Mononuclear cell (primary cell): ENCODE measurements at regions not wholly inside any gene's neighbourhood (a gene's known extent, or its start where the extent isn't known, plus 50 kb on each side); places are given as distances from the start of the nearest gene placed in this dataset.
"Not testable (repeated sequence)": the region's sequence is repeated elsewhere in the genome, so short reads cannot be mapped to it uniquely, and the experiment has no call there.

Experiments
- H3K27me3 ChIP-seq: 2 replicates; pipeline ENCODE4 v1.6.0; 2011; ENCODE audit warnings: low read length, control low read depth; ENCODE audit not compliant: insufficient read depth
- H3K4me1 ChIP-seq: 2 replicates; pipeline ENCODE4 v1.5.1; 2011; ENCODE audit warnings: mild to moderate bottlenecking, low read length, control low read depth; ENCODE audit not compliant: insufficient read depth
- H3K4me3 ChIP-seq: 2 replicates; pipeline ENCODE4 v1.5.1; 2011; ENCODE audit warnings: mild to moderate bottlenecking, low read length, moderate library complexity
- H3K9me3 ChIP-seq: 2 replicates; pipeline ENCODE4 v1.5.1; 2011; ENCODE audit warnings: low read depth, mild to moderate bottlenecking, control low read depth, low read length

DNA sequence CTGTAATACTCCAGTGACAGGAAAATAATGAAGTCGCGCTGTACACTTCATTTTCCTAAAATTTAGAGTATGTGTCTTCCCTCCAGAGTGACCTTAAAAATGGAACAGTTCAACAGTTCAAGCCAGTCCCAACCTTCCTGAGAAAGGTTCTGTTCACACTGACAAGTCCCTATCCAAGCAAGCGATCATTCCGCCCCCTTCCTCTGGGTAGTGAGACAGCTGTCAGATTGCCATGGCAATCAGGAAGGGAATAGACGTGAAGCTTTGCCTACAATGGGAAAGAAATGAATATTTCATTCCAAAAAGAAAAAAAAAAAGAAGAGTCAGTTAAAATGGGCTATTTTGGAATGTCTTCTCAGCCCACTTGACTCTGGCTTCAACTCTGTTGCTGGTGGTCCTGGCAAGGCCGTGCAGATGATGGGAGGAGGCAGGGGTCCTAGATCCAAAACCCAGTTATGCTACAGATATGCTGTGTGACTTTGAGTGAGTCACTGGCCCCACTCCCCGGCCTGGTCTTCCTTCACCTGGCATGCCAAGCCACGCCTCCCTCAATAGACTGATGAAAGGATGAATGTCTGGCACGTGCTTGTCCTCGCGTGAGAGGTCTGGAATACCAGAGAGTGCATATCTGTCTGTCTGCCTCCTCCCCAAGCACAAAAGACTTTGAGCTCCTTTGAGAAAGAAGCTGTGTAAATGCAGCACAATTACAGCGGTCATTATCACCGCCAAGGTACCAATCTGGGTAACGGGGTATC, 165.8 kb upstream of the WWC1 start:
- peaks cover 13% of the 10 kb centered on the region for H3K4me1 ChIP-seq
- H3K4me3 ChIP-seq = no peak overlapping the region
- no peaks in the 10 kb centered on the region for H3K27me3 ChIP-seq
- H3K9me3 ChIP-seq = no peaks in the 10 kb centered on the region

DNA sequence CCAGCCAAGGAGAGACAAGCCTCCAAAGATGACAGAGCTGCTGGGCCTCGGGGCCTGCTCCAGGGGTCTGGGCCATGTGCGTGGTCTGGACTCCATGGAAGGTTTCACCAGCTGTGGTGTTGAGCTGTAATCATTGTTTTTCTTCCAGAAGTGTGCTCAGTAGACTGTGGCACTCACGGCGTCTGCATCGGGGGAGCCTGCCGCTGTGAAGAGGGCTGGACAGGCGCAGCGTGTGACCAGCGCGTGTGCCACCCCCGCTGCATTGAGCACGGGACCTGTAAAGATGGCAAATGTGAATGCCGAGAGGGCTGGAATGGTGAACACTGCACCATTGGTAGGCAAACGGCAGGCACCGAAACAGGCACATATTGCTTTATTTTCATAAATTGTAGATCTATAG, 164.8 kb upstream of the WWC1 start:
- Histone ChIP-seq H3K4me3 (no peak overlapping the region), H3K9me3 (no peaks in the 10 kb centered on the region), H3K27me3 (no peaks in the 10 kb centered on the region), H3K4me1 (peaks cover 13% of the 10 kb centered on the region)

DNA sequence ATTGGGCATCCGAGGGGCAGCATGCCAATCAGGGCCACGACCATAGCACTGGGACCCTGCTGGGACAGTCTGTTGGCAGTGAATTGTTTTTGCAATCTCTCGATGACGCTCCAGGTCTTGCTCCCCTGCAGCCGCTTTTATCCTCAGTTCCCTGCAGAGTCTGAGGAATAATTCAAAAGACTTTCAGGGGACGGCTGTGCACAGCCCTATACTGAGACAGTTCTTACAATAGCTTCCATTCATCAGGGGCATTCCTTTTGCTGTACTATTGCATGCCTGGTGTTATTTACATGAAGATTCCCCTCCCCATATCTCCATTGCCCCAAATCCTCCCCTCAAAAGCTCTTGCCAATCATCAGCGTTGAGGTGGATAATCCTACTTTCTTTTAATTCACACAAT, 163.3 kb upstream of the WWC1 start:
- Histone ChIP-seq H3K4me1 (peaks cover 13% of the 10 kb centered on the region), H3K27me3 (no peaks in the 10 kb centered on the region), H3K4me3 (no peak overlapping the region), H3K9me3 (no peaks in the 10 kb centered on the region)

DNA sequence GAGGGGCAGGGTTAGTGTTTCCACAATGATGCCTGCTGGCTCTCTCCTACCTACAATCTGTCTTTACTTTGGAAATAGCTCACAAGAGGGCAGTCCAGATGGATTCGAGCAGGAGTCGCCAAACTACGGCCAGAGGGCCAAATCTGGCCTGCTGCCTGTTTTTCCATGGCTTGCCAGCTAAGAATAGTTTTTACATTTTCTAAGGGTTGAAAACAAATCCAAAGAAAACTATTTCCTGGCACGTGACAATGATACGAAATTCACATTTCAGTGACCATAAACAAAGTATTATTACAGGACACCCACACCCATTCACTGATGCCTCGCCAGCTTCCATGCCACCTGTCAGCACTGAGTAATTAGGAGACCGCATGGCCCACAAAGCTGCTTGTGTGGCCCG, 162.9 kb upstream of the WWC1 start:
- Histone ChIP-seq H3K4me3 (no peak overlapping the region), H3K27me3 (no peaks in the 10 kb centered on the region), H3K9me3 (no peaks in the 10 kb centered on the region), H3K4me1 (peaks cover 11% of the 10 kb centered on the region)

DNA sequence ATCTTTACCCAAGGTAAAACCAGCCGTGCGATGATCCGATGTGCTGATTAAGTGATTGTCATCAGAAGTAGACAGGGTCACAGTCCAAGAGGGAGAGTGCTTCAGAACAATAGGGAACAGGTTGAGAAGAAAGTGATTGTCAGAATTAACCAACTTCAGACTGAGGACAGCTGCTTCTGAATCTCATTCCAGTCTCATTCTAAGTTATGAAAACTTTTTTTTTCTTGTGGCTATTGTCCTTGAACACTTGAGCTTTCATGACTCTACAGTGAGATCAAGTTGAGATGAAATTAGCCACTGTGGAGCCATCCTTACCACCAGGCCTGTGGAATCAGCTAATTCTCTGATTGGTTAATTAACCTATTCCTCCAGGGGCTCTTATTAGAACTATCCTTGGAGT, 159.9 kb upstream of the WWC1 start:
- Histone ChIP-seq H3K9me3 (no peaks in the 10 kb centered on the region), H3K4me1 (no peaks in the 10 kb centered on the region), H3K4me3 (no peak overlapping the region), H3K27me3 (no peaks in the 10 kb centered on the region)

DNA sequence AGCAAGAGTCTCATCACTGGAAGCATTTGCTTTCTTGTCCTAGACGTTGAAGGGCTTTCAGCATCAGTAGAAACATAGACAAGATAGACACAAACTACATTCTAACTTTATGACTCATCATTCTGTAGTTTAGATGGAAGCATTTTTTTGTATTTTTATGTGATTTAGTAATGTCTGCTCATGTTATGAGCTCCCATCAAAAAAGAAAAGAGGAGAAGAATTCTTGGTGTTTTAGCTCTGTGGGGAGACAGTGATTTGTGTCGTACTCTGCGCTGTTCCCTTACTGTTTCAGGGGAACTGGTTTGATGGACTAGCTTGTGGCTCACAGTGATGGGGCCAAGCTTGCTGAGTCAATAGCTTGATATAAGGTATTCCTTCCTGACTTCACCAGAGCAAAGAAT, 159.2 kb upstream of the WWC1 start:
- H3K9me3 ChIP-seq = no peaks in the 10 kb centered on the region
- no peaks in the 10 kb centered on the region for H3K4me1 ChIP-seq
- no peaks in the 10 kb centered on the region for H3K27me3 ChIP-seq
- no peak overlapping the region for H3K4me3 ChIP-seq

DNA sequence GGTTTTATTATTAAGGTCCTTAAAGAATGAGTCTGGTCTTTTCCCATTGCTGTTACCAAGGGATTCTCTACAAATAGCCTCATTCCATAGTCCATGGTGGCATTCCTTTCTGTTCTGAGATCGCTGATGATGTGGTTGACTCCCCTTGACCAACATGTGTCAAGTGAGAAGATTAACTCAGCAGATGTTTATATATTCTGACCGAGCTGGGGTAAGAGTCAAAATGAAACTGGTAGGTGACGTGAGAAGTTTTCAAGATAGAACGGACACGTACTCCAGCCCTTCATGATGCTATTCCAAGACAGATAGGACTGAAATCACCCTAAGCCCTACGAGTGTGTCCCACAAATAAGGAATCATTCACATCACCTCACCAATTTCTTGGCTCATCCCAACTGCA, 155.5 kb upstream of the WWC1 start:
- H3K4me3 ChIP-seq = no peak overlapping the region
- H3K4me1 ChIP-seq = no peaks in the 10 kb centered on the region
- H3K27me3 ChIP-seq = no peaks in the 10 kb centered on the region

DNA sequence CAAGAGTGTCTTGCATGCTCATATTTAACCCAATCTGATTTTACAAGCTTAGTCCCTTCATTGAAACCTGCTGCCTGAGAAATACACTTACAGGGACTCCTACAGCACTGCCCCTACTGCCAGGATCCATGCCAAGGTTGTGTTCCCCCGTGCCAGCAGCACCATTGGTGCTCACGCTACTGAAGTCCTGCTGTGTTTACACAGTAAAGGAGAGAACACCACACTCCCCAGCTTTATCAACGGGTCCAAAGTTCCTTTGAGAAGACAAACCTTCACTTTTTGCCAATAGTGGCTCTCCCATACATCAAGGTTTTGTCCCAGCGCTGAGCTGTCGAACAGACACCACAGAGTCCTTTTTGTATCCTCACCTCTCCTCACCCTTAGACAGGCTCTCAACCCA, 155.1 kb upstream of the WWC1 start:
- Histone ChIP-seq H3K9me3 (no peaks in the 10 kb centered on the region), H3K4me1 (no peaks in the 10 kb centered on the region), H3K27me3 (no peaks in the 10 kb centered on the region), H3K4me3 (no peak overlapping the region)

More for the DNA sequence above, 155.5 kb upstream of the WWC1 start:
- H3K9me3 ChIP-seq = no peaks in the 10 kb centered on the region

DNA sequence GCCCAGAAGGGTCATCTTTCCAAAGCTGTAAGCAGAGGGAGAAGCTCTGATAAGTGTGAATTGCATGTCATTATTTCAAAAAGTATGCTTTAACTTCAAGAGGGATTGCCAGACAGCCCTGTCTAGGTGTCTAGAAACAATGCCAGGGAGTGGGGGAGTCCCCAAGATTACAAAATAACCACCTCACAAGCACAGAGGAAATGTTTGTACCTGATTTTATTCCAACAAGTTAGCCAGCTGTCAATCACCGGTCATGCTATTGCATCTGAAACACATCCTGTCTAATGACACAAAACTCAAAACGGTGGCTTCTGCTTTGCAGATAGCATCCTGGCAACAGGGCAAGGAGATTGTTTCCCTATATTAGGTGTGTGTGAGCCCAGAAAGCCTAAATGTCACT, 154.2 kb upstream of the WWC1 start:
- Histone ChIP-seq H3K4me3 (no peak overlapping the region), H3K4me1 (no peaks in the 10 kb centered on the region), H3K9me3 (no peaks in the 10 kb centered on the region), H3K27me3 (no peaks in the 10 kb centered on the region)

DNA sequence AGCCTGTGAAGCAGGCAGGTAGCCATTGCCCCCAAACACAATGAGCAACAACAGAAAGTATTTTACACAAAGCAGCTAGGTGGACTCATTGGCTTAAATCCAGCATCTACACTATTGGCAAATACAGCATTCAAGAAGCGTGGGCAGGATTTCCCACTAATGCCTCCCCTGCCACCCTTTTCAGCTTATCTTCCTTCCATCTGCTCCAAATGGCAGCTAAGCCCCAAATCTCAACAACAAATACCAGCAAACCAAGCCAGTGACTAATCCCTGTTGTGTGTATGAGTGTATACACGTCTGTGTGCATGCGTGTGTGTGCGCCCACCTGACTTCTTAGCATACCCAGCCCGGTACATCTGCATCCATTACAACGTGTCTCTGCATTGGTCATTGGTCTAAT, 151.2 kb upstream of the WWC1 start:
- no peak overlapping the region for H3K4me3 ChIP-seq
- no peaks in the 10 kb centered on the region for H3K27me3 ChIP-seq
- H3K4me1 ChIP-seq = no peaks in the 10 kb centered on the region
- no peaks in the 10 kb centered on the region for H3K9me3 ChIP-seq

DNA sequence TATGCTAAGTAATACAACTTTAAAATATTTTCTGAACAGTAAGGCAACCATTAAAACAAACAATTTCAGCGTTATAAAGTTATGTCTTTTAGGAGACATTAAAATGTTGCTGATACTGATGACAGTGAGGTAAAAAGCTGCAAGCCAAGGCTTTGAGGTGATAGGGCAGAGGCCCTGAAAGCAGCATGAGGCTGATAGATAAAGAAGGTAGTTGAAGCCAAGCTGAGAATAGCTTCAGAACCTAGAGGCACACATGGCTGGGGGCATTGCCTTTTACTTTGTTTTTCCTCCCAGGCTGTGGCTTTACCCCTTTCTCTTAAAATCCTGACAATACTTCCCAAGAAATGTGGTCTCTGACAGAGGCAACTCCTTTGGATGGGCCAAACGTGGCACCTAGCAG, 149.0 kb upstream of the WWC1 start:
- H3K9me3 ChIP-seq = no peaks in the 10 kb centered on the region
- no peaks in the 10 kb centered on the region for H3K4me1 ChIP-seq
- H3K27me3 ChIP-seq = no peaks in the 10 kb centered on the region
- no peak overlapping the region for H3K4me3 ChIP-seq

DNA sequence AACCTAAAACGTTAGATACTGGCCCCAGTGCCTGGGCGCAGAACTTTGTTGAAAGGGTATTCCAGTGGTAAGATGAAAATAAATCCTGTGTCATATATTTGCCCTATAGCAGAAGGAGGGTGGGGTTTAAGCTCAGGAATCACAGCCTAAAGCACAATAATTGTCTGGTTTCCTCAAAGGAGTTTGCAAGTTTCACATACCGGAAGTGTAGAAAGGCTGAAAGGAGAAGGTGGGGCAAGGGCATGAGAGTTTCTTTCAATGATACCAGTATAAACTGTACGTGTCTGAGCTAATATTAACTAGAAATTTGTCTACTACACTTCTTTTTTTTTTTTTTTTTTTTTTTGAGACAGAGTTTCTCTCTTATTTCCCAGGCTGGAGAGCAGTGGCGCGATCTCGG, 147.9 kb upstream of the WWC1 start:
- H3K4me3 ChIP-seq, H3K9me3 ChIP-seq, H3K27me3 ChIP-seq, H3K4me1 ChIP-seq: not testable (repeated sequence)

DNA sequence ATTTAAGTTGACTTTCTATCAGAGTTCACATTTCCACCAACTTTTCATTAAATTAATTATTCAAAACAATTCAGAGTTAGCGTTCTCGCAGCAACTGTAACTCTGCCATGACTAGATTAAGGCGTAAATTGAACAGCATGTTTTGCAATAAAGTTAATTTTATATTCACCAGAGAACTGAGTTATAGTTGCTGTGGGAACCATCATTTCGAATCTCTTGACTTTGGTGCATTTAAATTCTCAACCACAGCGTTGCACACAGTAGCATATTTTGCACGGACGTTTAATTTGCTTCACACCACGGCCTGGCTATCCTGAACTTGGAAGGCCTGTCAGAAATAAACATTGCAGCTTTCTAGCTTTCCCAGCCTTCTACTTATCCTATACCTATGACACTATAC, 144.3 kb upstream of the WWC1 start:
- H3K4me3 ChIP-seq = no peak overlapping the region
- H3K27me3 ChIP-seq = no peaks in the 10 kb centered on the region
- H3K9me3 ChIP-seq = no peaks in the 10 kb centered on the region
- no peaks in the 10 kb centered on the region for H3K4me1 ChIP-seq

DNA sequence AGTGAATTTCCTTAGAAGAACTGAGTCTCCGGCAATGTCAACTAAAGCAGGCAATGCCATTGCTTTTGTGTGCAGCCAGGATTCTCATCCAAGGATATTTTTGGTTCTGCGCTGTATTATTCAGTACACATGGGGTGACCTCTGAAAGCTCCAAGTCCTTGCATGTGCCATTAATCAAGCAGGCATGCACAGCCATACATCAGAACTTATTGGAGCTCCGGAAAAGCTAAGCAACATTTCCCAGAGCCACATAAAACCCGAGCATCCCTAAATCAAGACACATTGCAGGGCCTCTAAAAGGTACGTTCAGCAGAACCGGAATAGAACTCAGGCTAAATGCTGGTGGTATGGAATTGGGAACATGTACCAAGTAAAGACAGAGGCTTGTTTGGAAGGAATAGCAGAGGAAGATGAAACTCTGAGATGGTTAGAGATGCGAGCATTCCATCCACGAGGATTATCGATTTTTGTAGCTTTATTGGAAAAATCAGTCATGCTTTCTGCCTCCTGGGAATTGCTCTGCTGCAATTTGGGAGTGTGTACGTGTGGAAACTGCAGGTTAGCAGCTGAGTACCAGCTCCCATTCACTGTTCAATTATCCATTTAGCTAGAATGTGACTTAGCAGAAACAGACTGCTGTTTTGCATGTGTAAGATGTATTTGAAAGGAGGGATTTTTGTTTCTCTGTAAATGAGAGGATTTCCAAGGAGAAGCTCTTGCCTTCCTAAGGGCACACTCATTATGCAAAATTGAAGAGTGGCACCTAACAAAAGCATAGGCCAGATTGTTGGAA, 143.7 kb upstream of the WWC1 start:
- Histone ChIP-seq H3K9me3 (no peaks in the 10 kb centered on the region), H3K4me1 (no peaks in the 10 kb centered on the region), H3K4me3 (no peak overlapping the region), H3K27me3 (no peaks in the 10 kb centered on the region)

DNA sequence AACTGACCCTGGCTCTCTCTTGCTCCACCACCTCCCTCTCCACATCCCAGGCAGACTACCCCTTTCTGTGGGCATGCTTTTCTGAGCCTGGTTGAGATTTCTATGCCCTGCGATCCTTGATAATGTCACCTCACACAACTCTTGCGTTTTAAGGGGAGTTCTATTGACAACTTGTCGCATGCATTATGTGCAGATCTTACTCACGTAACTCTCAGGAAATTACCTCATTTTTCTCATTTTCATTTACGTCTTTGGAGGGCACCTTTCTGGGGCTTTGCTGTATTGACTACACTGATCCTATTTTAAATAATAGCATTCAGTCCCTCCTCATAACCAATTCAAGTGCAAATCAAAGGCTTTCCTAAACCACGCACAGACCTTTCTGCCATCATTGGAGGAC, 140.4 kb upstream of the WWC1 start:
- Histone ChIP-seq H3K9me3 (no peaks in the 10 kb centered on the region), H3K4me3 (no peak overlapping the region), H3K27me3 (no peaks in the 10 kb centered on the region)

DNA sequence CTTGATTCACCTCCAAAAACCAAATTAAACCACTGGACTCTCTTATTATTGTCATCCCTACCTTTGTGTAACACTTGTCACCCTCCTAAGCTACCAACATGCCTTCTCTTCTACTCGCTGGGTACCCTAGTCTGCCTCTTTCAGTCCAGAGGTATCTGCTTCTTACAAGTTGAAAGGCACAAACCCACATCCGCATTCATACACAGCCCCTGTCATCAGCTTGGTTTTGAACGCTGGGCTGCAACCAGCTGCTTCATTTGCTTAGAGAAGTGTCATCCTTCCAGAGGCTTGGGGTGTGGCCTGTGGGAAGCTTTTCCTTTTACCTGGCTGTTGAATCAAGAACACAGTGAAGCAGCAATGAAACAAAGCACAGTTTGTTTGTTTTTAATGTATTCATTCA, 138.8 kb upstream of the WWC1 start:
- no peak overlapping the region for H3K4me3 ChIP-seq
- no peaks in the 10 kb centered on the region for H3K9me3 ChIP-seq
- H3K27me3 ChIP-seq = no peaks in the 10 kb centered on the region
- H3K4me1 ChIP-seq = no peaks in the 10 kb centered on the region

More for the DNA sequence above, 140.4 kb upstream of the WWC1 start:
- H3K4me1 ChIP-seq = no peaks in the 10 kb centered on the region
